Vagina (tissue), 2 donors: ENCODE measurements at regions not wholly inside any gene's neighbourhood (a gene's known extent, or its start where the extent isn't known, plus 50 kb on each side); places are given as distances from the start of the nearest gene placed in this dataset.

Source experiments
- CTCF ChIP-seq, 3 experiments: fragments of 450-650 bp in 2 of 3; fragments of 200-600 bp in 1 of 3; sonication (generic) in 1 of 3; IDR thresholded peaks; one replicate each; pipeline ENCODE4 v1.5.1; 2017 to 2019; ENCODE audit warnings: antibody characterized with exemption in 3 of 3, mild to moderate bottlenecking in 2 of 3, moderate library complexity in 2 of 3
- POLR2A ChIP-seq, 2 donors: fragments of 450-650 bp; IDR thresholded peaks; one replicate each; pipeline ENCODE4 v1.6.1; 2017; ENCODE audit warnings: antibody characterized with exemption in 2 of 2, mild to moderate bottlenecking in 2 of 2, moderate library complexity in 2 of 2
- POLR2AphosphoS5 ChIP-seq, 2 donors: sonication (generic); formaldehyde crosslinking; IDR thresholded peaks; one replicate each; pipeline ENCODE4 v1.9.0; 2017; ENCODE audit warnings: antibody characterized with exemption in 2 of 2, mild to moderate bottlenecking in 2 of 2, low read depth in 1 of 2; ENCODE audit not compliant: insufficient read depth in 1 of 2

- TF ChIP-seq CTCF (IDR thresholded peaks at IDR 0.05) = no peak
- no peak for TF ChIP-seq POLR2A (IDR thresholded peaks at IDR 0.05)
- no peak for TF ChIP-seq POLR2AphosphoS5 (IDR thresholded peaks at IDR 0.05; ENCODE audit: insufficient read depth in 1 of 2, low read depth in 1 of 2)
Measured at GRCh38 chr16:86181526-86181925, 282.6 kb downstream of the IRF8 start.
